Cardiac fibroblast (primary cell): ENCODE measurements at regions not wholly inside any gene's neighbourhood (a gene's known extent, or its start where the extent isn't known, plus 50 kb on each side); places are given as distances from the start of the nearest gene placed in this dataset.

Source experiments
- DNase-seq, 2 donors: peaks; one replicate each; pipeline versions ENCODE4 v3.0.0 to v3.0.0-alpha.2; 2010; ENCODE audit warnings: low read depth in 2 of 2
- H3K4me3 ChIP-seq, 2 donors: replicated peaks in 1 of 2; 1 replicate in 1 of 2; 2 replicates in 1 of 2; pipeline ENCODE4 v1.5.1; 2011; ENCODE audit warnings: low read depth in 2 of 2, low read length in 2 of 2, mild to moderate bottlenecking in 2 of 2, moderate library complexity in 1 of 2
- CTCF ChIP-seq: IDR thresholded peaks from one replicate; pipeline ENCODE4 v1.5.1; 2011; ENCODE audit warnings: low read depth, mild to moderate bottlenecking, low read length, inconsistent platforms

DNA sequence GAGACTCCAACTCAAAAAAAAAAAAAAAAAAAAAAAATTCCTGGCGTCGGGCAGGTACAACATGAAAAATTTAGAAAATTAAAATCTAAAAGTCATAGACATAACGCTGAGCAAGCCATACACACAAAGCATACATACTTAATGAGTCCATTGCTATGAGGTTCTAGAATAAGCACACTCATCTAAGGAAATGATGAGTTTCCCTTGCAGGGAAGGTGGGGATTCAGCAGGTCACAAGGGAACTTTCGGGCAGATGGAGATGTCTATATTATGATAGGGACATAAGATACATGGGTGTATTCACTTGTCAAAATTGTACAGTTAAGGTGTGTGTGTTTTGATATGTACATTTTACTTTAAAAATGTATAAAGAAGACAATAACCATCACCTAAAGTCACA lies 120.2 kb upstream of the LIPC start:
- no peak for DNase-seq
- no peak overlapping the region for H3K4me3 ChIP-seq
- no peak for TF ChIP-seq CTCF

DNA sequence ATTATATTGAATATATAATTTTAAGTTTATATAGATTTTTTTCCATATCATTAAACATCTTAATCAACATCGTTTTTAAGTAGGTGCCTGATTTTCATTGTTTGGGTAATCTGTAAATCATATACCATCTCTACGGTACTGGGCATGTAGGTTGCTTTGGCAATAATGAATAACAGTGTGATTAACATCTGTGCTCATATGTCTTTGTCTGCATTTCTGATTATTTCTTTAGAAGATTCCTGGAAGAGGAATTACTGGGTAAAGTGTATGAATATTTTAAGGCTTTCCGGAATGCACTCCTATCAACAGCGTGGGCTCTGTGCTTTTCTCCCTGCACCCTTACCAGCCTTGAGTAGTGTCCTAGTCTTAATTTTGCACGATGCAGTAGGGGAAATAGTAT lies 119.8 kb upstream of the LIPC start:
- TF ChIP-seq CTCF = no peak
- H3K4me3 ChIP-seq = no peak overlapping the region
- no peak for DNase-seq

GRCh38 chr15:58313304-58313703 lies 118.5 kb upstream of the LIPC start:
- DNase-seq = no peak
- H3K4me3 ChIP-seq = no peak overlapping the region
- TF ChIP-seq CTCF = no peak

GRCh38 chr15:58313810-58314592 lies 117.8 kb upstream of the LIPC start:
- no peak overlapping the region for H3K4me3 ChIP-seq
- TF ChIP-seq CTCF = no peak
- DNase-seq = no peak

DNA sequence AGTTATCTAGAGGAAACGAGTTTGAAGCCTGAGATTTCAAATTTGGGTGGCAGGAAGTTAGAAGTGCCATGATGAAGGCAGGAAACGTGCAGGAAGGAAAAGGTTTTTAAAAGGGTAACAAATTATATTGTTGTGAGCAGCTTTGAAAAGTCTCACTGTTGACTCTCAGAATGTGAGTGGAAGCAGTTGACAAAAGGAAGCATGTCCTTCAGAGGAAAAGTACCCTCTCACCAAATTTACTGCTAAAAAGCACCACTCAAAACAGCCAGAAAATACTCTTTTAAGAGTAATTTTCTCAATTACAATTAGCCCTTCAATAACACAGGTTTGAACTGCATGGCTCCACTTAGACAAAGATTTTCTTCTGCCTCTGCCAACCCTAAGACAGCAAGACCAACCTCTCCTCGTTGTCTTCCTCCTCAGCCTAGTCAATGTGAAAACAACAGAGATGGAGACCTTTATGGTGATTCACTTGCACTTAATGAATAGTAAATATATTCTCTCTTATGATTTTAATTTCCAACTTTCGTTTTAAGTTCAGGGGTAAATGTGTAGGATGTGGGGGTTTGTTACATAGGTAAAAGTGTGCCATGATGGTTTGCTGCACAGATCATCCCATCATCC lies 117.1 kb upstream of the LIPC start:
- no peak overlapping the region for H3K4me3 ChIP-seq
- no peak for DNase-seq
- TF ChIP-seq CTCF = no peak

DNA sequence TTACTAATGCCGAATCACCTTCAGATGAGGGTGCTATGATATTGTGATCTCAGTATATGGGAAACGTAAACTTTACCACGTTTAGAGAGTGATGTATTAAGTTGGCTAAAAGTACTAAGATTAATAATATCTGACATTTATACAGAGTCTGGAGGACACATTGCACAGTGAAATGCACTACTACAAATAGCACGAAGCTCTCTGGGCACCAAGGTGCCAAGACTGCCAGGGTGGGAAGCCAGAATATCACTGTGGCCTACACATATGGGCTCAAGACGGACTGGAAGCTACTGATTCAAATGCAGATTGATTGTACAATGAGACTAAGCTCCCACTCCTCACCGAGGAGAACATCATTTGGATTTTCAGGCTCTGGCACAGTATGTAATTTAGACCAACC lies 113.3 kb upstream of the LIPC start:
- no peak for TF ChIP-seq CTCF
- no peak overlapping the region for H3K4me3 ChIP-seq
- DNase-seq = no peak
